HG03565 (cell line): ENCODE measurements at regions not wholly inside any gene's neighbourhood (a gene's known extent, or its start where the extent isn't known, plus 50 kb on each side); places are given as distances from the start of the nearest gene placed in this dataset.

ENCODE experiments used
- ATAC-seq: cut with Tn5 transposase; IDR thresholded peaks from one replicate; pipeline ENCODE4 v1.9.1; 2021; ENCODE audit warnings: mild to moderate bottlenecking, moderate library complexity; ENCODE audit not compliant: unreplicated experiment

- no peak for ATAC-seq
Measured at GRCh38 chr9:80213613-80214012, 641.8 kb downstream of the TLE4 start.

DNA sequence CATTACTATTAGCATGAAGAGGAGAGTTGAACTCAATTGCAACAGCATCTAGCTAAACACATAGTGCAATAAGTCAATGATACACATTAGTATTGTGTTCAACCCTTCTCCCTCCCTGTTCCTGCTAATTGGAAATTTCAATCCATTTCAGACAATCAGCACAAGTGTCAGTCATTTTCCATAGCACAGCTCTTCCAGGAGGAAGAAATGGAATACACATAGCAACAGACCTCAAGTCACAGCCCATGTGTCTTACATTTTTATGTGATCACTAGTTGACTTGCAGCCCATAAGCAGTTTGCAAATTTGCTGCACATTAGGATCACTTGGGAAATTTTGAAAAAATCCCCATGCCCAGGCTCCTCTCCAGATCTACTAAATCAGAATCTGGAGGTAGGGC is 636.9 kb downstream of the TLE4 start:
- no peak for ATAC-seq

DNA sequence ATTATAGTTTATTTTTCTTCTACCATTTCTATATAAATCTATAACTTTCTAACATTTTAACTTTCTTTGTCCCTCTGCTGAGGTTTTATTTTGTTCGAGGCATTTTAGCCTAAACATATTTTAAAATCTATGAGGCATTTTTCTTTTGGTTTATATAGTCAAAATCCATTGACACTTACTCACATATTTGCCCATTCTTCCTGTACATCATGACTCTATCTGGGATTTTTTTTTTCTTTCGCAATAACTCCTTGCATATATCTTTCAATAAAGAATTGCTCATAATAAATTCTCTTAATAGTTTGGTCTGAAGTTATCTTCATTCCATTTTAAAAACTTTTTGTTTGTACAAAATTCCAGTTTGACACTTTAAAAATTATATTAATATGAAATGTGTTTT is 632.3 kb downstream of the TLE4 start:
- no peak for ATAC-seq

DNA sequence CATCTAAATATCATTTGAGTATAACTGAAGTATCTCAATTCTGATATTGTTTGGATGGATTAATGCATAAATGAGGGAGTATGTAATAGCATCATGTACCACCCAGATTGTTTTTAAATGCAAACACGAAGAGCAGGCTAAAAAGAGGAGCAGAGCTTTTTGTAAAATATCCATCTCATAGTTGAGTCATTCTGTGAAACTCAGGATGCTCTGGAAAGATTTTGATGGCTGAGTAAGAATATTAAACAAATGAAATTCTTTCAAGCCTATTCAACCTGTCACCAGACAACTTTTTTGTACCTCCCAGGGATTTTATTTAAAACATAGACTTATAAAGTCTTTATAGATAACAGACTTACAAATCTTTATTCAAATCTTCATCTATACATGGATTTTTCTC is 625.9 kb downstream of the TLE4 start:
- ATAC-seq, result no peak

DNA sequence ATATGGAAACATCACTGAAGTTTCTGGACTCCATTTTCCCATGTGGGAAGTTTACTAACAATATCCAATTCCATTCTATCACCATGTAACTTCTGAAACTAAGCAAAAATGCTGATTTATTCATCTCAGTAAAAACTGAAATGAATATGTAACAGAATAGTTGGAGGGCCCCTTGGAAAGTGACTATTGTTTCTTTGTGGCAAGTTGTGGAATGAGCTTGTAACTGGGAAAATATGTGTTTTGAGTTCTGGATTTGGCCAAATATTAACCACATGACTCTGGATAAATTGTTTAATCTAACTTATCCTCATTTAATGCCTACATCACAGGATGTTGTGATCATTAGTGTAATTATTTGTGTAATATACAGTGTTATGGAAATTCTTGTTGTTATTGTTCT is 619.3 kb downstream of the TLE4 start:
- no peak for ATAC-seq

- ATAC-seq, result no peak
Measured at GRCh38 chr9:80188579-80188978, 616.8 kb downstream of the TLE4 start.

GRCh38 chr9:80185112-80185738 is 613.5 kb downstream of the TLE4 start:
- no peak for ATAC-seq

GRCh38 chr9:80177949-80178480 is 606.2 kb downstream of the TLE4 start:
- no peak for ATAC-seq

DNA sequence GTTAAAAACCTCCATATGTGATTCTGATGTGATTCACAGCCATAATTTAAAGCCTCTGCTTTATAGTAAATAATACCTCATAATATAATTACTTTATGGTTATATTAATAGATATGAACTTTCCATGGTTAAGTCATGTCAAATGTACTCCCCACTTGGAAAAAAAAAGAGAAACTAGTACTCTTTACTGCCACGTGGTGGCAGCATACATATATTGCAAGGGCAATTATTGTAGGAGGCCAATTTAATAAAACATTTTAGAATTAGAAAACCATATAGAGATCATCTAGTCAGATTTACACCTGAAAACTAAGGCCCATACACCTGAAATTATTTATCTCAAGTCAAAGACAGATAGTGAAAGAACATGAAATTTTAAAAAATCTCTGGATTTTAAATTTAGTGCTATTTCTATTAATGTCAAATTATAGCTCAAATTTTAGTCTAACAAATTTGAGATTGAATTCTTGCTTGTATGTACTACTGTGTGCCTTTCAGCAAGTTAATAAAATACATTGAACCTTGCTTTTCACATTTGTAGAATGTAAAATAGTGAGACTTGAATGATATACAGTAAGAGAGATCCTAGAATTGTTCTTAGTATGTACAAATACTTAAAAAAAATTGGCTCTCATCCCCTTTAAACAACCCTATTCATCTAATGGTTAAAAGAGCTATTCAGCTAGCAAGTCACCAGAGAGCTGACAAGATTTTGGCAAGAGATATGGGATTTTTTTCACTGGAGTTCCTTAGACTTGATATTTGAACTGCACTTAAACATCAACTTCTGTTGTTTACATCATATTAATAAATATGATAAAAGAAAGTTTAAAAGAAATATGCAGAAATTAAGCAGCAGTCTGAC is 603.8 kb downstream of the TLE4 start:
- peak; percentile 67 for ATAC-seq

DNA sequence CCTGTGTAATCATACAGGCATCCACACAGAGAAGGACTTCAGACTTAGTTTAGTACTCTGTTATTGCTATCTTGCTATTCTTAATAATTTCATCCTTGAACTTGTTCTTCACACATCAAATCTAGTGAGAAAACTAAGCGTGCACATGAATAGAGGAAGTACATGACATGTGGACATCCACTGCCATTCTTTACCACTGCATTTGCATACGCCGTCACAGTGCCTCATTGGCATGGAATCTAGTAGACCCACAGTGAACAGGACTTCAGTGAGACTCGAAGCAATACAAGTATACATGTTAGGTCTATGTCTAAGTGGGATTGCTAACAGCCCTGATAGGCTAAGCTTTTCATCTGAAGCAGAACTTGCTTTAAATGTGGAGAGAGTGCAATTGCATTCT is 592.1 kb downstream of the TLE4 start:
- peak; percentile 91 for ATAC-seq

DNA sequence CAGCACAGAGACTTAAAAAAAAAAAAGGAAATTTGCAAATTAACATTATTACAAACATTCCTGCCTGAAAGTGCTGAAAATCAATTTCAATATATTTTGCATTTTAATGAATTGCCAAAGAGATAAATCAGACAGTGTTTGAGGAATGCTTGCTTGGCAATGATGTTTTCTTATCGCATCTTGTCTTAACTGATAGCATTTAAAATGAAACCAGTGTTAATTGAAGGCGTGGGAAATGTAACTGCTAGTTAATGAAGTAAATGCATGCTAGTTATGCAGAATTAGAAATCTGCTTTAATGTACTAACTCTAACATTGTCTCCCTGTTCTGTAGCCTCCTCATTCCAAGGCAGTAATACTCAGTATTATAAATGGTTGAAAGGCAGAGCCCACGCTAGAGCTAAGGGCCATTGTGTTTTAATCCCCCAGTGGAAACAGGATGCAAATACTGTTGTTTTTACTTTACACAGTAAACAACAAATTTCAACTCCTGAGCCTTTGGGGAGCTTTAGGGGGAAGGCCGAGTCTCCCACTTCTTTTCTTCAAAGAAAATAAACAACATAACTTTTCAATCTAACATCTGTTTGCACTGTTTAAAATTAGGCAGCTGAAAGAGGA is 586.9 kb downstream of the TLE4 start:
- ATAC-seq, result no peak

GRCh38 chr9:80158131-80158530 is 586.4 kb downstream of the TLE4 start:
- no peak for ATAC-seq

DNA sequence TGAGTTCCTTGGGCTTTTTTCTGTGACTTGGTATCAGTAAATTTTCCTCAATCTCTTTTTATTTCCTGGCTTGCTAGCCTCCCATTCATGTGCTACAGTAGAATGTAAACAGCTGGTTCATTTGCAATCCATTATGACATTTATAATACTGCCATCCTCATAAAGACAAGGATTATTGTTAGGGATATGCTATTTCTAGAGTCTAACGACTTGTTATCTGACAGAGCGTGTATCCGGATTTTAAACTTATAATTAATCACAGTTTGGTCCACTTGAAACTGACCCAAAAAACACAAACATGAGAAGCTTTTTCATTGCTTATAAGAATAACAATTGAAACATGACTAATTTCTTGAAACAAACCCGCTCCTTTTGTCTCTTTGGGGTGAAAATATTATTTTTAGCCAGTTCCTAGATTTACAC is 585.8 kb downstream of the TLE4 start:
- peak; percentile 37 for ATAC-seq

DNA sequence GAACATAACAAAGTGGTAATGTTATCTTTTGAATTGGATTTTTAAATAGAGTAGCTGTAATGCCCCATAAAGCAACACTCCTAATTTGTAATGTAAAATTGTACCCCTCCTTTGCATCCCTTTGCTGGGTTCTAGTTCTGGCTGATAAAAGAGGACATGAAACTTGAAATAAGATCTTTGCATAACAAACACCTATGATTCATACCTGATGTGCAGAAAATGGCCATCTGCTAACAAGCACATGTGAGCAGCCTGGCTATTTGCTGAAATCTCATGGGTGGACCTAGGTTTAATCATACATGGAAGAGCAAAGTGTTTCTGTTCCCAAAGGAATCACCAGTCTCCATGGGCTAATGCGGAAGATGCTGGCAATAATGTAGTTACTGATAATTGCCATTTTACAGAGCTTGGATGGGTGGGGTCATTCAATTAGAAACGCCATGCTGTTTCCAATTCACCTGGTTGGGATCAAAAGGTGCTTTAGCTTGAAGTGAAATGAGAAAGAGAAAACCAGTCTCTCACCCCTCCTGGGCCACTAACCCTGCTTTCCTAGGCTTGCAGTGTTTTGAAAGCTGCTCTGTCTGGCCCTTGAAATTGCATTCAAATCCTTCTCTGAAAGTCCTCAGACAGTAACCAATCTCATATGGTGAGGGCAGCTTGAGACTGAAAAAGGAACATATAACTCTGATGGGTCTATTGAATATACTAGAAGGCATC is 585.1 kb downstream of the TLE4 start:
- peak; percentile 74 for ATAC-seq

GRCh38 chr9:80156262-80156661 is 584.5 kb downstream of the TLE4 start:
- no peak for ATAC-seq

DNA sequence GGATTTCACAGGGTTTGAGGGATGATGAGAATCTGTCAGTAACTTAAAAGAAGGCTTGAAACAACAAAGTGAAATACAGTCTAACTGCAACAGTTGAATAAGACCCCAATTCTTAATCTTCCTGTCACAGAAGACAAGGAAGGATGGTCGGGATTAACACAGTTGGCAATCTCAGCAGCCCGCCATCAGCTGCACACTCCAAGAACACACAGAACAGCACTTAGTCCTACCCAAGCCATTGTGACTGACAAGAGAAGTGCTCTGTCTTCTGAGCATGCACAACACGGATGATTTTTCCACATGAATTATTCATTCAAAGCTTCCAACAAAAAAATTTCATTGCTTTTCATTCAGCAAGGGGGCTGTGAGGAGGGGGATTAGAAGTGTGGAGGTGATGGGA is 576.1 kb downstream of the TLE4 start:
- ATAC-seq, result no peak

DNA sequence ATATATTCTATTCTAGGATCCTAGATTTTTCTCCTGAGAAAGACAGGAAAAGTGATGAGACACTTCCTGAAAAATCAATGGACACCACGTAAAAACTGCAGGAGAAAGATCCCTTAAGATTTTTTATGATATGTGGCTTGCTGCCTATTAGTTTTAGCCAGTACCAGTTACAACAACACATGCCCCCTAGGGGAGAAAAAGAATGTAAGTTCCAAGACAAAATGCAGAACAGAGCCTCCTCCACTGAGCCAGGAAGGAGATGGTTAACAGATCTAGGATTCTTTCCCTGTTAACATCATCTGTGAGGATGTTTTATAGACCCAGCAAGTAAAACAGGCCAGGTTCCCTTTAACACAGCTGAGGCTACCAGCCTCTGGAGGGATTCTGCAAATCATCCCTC is 574.7 kb downstream of the TLE4 start:
- ATAC-seq, result no peak

GRCh38 chr9:80144856-80145255 is 573.1 kb downstream of the TLE4 start:
- no peak for ATAC-seq

DNA sequence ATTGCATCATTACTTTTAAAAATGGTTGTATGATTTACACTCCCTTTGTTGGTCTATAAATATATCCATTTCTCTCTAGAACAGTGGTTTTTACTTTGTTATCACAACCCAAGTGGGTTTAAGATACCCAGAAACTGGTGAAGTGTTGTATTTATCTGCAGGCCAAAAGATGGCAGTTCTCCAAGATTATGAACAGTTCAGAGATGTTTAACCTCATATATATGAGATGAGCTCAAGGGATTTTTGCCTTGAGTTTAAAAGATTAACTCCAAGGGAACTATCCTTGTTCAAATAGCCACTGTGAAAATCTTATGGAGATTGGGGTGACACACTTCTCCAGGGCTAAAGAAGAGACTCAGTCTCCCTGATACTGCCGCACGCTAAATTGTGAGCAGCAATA is 572.6 kb downstream of the TLE4 start:
- ATAC-seq, result no peak

DNA sequence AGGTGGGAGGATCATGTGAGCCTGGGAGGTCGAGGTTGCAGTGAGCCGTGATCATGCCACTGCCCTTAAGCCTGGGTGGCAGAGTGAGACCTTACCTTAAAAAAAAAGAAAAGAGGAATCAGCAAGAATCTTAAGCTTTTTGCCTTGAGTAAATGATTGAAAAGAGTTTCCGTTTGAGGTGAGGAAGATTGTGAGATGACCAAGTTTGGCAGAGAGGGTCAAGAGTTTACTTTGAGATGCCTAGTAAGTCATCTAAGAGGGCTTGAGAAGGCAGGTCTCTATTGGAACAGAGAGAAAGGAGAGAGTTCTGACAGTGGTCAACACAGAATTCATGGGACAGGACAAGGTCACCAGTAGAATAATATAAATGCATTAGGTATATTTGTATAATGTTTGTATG is 572.1 kb downstream of the TLE4 start:
- no peak for ATAC-seq

GRCh38 chr9:80134487-80134886 is 562.7 kb downstream of the TLE4 start:
- ATAC-seq, result peak; percentile 95
